ENCODE measurements at regions not wholly inside any gene's neighbourhood (a gene's known extent, or its start where the extent isn't known, plus 50 kb on each side); places are given as distances from the start of the nearest gene placed in this dataset.
"Not testable (repeated sequence)": the region's sequence is repeated elsewhere in the genome, so short reads cannot be mapped to it uniquely, and the experiment has no call there.

GRCh38 chr3:177764933-177765332 is 567.7 kb upstream of the TBL1XR1 start:
- DNase-seq, result no peak

GRCh38 chr3:177770383-177771230 is 573.3 kb upstream of the TBL1XR1 start:
- DNase-seq, result no peak

GRCh38 chr3:177771780-177772179 is 574.5 kb upstream of the TBL1XR1 start:
- DNase-seq, result no peak

GRCh38 chr3:177772908-177773557 is 575.8 kb upstream of the TBL1XR1 start:
- no peak for DNase-seq

- DNase-seq, result no peak
These were observed 576.4 kb upstream of the TBL1XR1 start for GRCh38 chr3:177773717-177774116.

- no peak for DNase-seq
These were observed 579.4 kb upstream of the TBL1XR1 start for GRCh38 chr3:177776661-177777101.

GRCh38 chr3:177777699-177778098 is 580.4 kb upstream of the TBL1XR1 start:
- no peak for DNase-seq

- DNase-seq, result no peak
These were observed 581.4 kb upstream of the TBL1XR1 start for GRCh38 chr3:177778633-177779032.

GRCh38 chr3:177781686-177782161 is 584.4 kb upstream of the TBL1XR1 start:
- DNase-seq, result no peak

GRCh38 chr3:177783338-177783737 is 586.1 kb upstream of the TBL1XR1 start:
- DNase-seq, result no peak

GRCh38 chr3:177783767-177784166 is 586.5 kb upstream of the TBL1XR1 start:
- DNase-seq, result no peak

- no peak for DNase-seq
These were observed 590.2 kb upstream of the TBL1XR1 start for GRCh38 chr3:177787279-177788041.

- no peak for DNase-seq
These were observed 592.2 kb upstream of the TBL1XR1 start for GRCh38 chr3:177789500-177789899.

- no peak for DNase-seq
These were observed 595.2 kb upstream of the TBL1XR1 start for GRCh38 chr3:177792311-177793030.

- no peak for DNase-seq
These were observed 596.2 kb upstream of the TBL1XR1 start for GRCh38 chr3:177793451-177793850.

GRCh38 chr3:177795216-177795615 is 597.9 kb upstream of the TBL1XR1 start:
- DNase-seq, result no peak

GRCh38 chr3:177795859-177796258 is 598.6 kb upstream of the TBL1XR1 start:
- DNase-seq, result no peak

GRCh38 chr3:177800147-177800546 is 602.9 kb upstream of the TBL1XR1 start:
- not testable (repeated sequence) for DNase-seq

- DNase-seq, result no peak
These were observed 603.3 kb upstream of the TBL1XR1 start for GRCh38 chr3:177800561-177800960.

- DNase-seq, result no peak
These were observed 605.0 kb upstream of the TBL1XR1 start for GRCh38 chr3:177802151-177802900.

- no peak for DNase-seq
These were observed 606.2 kb upstream of the TBL1XR1 start for GRCh38 chr3:177803500-177803899.

- DNase-seq, result no peak
These were observed 606.8 kb upstream of the TBL1XR1 start for GRCh38 chr3:177804032-177804431.

All from NK-92 treated with Interleukin-12 subunit alpha and Interleukin-12 subunit beta, amount 100 ng/mL, for 24 hours (cell line).